Choroid plexus epithelial cell (primary cell): ENCODE measurements at regions not wholly inside any gene's neighbourhood (a gene's known extent, or its start where the extent isn't known, plus 50 kb on each side); places are given as distances from the start of the nearest gene placed in this dataset.
"Not testable (repeated sequence)": the region's sequence is repeated elsewhere in the genome, so short reads cannot be mapped to it uniquely, and the experiment has no call there.

ENCODE experiments used
- DNase-seq: peaks from one replicate; pipeline ENCODE4 v3.0.0-alpha.2; 2010; ENCODE audit warnings: low read depth
- H3K4me3 ChIP-seq: 2 replicates; pipeline ENCODE4 v1.5.1; 2011; ENCODE audit warnings: low read depth, mild to moderate bottlenecking, control low read depth, low read length, moderate library complexity
- CTCF ChIP-seq: conservative IDR thresholded peaks from 2 replicates; pipeline ENCODE4 v1.5.1; 2011; ENCODE audit warnings: low read depth, mild to moderate bottlenecking, control low read depth, inconsistent platforms, low read length, moderate library complexity

DNA sequence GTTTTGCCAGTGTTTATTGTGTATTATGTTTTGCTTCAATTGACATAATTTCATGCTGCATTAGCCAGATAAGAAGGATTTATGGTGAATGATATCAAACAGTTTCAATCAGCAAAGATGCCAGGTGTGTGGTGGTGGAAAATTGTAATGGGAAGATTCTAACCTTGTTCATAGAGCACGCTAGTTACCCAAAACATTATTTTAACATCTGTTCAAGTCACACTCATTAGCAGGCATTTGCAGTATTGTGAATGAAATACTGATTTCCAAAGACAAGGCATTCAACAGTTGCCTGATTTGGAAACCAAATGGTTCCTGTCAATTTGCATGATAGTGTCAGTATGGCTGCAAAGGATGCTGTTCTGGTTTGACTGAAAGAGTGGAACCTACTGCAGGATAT lies 129.7 kb downstream of the EPC1 start:
- DNase-seq: no peak
- TF ChIP-seq CTCF: no peak

GRCh38 chr10:32213838-32214237 lies 133.1 kb downstream of the EPC1 start:
- not testable (repeated sequence) for H3K4me3 ChIP-seq

More for the DNA sequence above, 129.7 kb downstream of the EPC1 start:
- H3K4me3 ChIP-seq: no peak overlapping the region

GRCh38 chr10:32211046-32211363 lies 136.0 kb downstream of the EPC1 start:
- H3K4me3 ChIP-seq: no peak overlapping the region
- TF ChIP-seq CTCF: no peak
- no peak for DNase-seq

More at GRCh38 chr10:32213838-32214237, 133.1 kb downstream of the EPC1 start:
- DNase-seq: peak; percentile 27

GRCh38 chr10:32210306-32211045 lies 136.5 kb downstream of the EPC1 start:
- DNase-seq: peak; percentile 80

GRCh38 chr10:32208005-32208404 lies 139.0 kb downstream of the EPC1 start:
- DNase-seq: not testable (repeated sequence)

More at GRCh38 chr10:32210306-32211045, 136.5 kb downstream of the EPC1 start:
- no peak overlapping the region for H3K4me3 ChIP-seq
- peak; percentile 68 for TF ChIP-seq CTCF

DNA sequence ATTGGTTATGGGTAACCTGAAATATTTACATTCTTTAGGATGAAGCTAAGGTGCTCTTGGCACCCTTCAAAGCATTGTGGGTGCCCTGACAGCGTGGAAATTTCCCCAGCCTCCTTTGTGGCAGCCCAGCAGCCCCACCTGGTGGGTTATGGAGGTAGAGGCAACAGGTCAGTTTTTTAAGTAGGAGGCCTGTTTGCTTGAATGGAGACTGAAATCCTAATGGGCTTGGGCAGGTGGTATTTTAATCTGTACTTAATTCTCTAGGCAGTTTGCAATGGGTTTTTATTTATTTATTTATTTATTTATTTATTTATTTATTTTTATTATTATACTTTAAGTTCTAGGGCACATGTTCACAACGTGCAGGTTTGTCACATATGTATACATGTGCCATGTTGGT lies 139.4 kb downstream of the EPC1 start:
- TF ChIP-seq CTCF: peak; percentile 90
- DNase-seq: peak; percentile 66
- H3K4me3 ChIP-seq: no peak overlapping the region

More at GRCh38 chr10:32208005-32208404, 139.0 kb downstream of the EPC1 start:
- not testable (repeated sequence) for H3K4me3 ChIP-seq

DNA sequence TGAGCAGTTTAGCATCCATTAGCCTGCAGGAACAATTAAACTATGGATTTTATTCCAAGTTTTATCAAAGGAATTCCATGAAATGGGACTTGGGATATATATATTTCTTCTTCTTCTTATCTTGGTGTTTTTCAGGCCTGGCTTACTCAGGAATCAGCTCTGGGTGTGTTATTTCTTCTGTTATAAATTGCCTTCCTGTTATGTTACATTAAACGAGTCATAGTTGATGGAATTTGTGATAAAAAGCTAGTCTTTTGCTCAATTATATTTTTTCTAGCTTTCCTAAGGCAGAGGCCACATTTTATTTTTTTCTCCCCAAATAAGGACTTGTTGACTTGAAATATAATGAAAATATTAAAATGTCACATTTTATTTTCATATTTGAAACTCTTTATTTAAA lies 141.3 kb downstream of the EPC1 start:
- H3K4me3 ChIP-seq: no peak overlapping the region
- no peak for TF ChIP-seq CTCF
- DNase-seq: no peak

DNA sequence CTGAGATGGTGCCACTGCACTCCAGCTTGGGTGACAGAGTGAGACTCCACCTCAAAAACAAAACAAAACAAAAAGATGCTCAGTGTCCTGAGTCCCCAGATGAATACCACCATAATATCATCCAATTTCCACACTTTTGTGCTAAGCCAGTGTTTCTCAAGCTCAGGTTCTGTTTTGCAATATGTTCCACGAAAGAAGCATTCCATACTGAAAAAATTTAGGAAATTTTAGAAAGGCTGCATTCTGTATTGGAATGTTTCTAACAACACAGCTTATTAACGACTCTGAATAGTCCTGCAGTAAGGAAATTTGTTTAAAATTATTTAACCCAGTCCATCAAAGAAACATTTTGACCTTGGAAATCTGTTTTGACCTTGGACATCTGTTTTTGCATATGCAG lies 142.4 kb downstream of the EPC1 start:
- TF ChIP-seq CTCF: no peak
- no peak for DNase-seq
- no peak overlapping the region for H3K4me3 ChIP-seq
